ENCODE measurements at regions not wholly inside any gene's neighbourhood (a gene's known extent, or its start where the extent isn't known, plus 50 kb on each side); places are given as distances from the start of the nearest gene placed in this dataset.

DNA sequence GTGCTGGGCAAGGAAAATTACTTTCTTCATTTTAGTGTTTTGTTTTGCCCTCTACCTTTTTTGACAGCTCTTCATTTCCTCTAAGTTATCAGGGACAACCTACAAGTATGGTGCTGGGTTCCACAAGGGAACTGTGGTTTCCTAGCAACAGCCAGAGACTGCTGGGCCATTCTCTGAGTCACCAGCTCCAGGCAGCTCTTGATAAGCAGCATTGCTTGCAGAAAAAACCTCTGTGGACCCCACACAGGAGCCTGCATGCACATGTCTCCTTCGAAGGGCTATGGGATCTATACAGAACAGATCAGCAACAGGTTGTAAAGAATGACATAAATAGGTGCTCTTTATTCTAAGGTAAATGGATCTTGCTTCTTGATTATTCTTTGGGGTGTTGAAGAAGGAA is 81.0 kb upstream of the CCDC196 start:
- DNase-seq (ENCODE audit: low read depth, low spot score) = peak; percentile 62

DNA sequence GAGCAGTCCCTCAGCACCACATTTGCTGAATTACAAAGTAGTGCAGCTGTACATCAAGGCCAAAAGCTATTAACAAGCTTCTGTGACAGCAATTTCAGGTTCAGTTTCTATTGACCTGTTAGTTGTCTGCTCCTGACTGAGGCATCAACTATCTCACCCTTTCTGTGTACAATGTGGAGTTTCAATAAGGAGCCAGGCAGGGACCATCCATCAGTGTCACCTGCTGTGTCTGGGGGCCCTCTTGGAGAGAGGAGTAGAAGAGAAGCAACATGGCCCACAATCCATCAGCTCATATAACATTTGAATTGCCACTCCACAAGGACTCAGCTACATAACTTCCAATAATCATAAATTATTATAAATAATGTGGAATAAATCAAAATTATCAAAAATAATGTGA is 72.3 kb upstream of the CCDC196 start:
- no peak for DNase-seq (ENCODE audit: low read depth, low spot score)

DNA sequence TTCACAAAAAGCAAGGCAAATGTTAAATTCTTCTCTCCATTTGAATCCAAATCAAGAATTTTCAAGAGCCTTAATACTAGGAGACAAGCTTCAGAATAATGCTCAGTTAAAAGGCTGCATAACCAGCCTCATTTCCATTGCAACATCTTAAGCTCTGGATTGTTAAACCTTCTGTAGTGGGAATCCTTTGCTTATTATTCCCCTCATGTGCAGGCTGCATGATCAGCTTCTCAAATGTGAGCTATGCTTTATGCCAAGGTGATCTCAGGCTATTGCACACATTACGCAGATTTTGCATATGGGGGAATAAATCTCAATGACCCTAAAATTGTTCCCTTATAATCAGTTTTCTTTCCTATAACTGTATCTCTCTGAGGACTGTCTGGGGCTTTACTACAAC is 71.7 kb upstream of the CCDC196 start:
- no peak for DNase-seq (ENCODE audit: low read depth, low spot score)

DNA sequence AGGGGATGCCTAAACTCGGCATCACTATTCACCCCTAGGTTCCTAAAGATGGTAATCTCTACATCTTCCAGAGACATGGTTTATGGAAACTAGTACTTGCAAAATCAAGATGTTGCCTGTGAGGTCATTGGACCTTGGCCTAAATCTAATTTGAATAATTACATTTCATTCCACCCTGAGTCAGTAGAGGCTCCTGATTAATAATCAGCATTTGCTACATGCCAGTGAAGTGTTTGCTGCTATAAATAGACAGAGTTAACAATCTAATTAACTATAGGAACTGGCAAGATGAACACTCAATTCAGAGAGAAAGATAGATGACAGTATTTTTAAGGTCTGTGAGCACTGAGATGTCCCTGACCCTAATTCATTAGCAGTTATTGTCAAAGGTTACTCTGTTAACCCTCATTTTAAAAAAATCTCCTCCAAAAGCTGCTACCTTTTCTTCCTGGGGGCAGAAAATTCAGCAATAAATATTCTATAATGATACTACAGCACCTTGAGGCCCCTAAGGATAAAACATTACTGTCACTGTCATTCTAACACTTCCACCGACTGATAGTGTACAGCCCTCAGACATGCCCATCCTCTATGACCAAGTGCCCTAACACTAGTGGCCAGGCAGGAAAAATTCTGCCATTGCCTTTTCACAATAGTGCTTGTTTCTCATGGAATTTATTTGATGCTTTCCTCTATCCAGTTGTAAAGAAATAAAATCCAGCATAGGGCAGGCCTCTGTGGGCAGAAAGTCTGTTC is 65.7 kb upstream of the CCDC196 start:
- no peak for DNase-seq (ENCODE audit: low read depth, low spot score)

DNA sequence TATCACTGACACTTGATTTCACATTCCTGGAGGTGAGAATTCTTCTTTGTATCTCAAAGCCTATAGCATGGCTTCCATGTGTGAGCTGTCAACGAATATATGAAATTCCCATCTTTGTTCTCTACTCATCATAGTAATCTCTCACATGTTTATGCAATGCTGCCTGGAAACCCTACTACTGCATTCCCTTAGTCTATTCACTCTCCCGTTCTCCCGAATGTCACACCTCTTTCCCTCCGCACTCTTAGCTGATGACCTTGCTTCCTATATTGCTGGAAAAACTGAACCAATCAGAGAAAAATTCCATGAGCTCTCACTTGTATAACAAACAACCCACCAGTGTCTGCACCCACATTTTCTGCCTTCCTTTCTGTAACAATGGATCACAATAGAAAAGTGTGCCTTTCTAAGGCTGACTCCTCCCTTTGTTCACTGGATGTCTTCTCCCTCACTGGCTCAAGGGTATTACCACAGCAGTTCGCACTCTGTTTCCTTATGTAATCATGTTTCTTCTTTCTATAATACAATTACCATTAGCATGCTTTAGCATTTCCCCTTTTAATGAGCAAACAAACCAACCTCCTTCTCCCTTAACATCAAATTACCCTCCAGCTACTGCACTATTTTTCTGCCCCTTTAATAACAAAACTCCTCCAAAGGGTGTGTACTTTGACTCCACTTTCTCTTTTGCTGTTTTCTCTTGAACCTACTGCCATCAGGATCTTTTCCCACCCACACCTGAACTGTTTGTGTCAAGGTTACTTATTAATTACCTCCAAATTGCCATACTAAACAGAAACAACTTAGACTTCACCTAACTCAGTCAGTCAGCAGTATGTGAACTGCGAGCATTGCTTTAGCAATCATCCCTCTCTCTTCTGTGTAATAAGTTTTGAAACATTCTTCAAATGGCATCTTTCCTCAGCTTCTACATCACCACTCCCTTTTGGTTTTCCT is 63.9 kb upstream of the CCDC196 start:
- no peak for DNase-seq (ENCODE audit: low read depth, low spot score)

DNA sequence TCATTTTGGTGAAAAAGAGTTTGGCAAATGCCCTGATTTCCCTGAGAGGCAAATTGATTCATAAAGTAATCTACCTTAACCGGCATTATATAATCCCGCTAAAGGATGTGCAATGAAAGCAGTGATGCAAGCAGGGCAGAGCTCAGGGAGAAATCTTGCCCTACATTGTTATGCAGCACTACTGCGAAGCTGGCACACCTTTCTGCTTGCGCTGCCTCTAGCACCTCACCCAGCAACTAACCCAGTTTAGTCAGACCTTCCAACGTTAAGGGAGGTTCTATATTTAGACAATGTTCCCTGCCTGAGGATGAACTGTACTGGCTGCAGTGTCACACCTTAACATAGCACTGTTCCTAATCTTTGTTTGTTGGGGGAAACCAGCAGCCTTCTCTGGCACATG is 60.8 kb upstream of the CCDC196 start:
- DNase-seq (ENCODE audit: low read depth, low spot score) = no peak

DNA sequence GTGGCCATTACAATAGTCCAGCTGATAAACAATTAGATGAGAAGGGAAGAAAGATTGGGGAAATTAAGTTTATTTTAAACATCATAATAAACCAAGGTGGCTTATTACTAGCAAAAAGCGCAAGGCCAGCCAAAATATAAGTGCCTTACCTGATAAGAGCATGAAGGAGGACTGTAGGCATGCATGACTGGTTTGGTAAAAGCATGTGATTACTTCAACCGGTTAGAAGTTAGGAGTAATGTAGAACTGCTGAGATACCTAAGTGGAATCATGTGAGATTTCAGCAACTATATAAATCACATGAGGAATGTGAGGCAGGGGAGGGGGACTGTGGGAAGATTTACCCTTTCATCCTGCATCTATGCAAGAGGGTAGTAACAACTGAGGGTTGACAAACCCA is 59.7 kb upstream of the CCDC196 start:
- no peak for DNase-seq (ENCODE audit: low read depth, low spot score)

DNA sequence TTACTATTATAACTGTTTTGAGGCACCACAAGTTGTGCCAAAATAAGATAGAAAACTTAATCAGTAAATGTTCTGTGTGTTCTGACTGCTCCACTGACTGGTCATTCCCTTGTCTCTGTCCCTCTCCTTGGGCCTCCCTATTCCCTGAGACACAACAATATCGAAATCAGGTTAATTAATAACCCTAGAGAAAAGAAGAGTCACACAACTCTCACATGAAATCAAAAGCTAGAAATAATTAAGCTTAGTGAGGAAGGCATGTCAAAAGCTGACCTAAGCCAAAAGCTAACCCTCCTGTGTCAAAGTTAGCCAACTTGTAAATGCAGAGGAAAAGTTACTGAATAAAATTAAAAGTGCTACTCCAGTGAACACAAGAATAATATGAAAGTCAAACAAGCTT is 53.8 kb upstream of the CCDC196 start:
- no peak for DNase-seq (ENCODE audit: low read depth, low spot score)

DNA sequence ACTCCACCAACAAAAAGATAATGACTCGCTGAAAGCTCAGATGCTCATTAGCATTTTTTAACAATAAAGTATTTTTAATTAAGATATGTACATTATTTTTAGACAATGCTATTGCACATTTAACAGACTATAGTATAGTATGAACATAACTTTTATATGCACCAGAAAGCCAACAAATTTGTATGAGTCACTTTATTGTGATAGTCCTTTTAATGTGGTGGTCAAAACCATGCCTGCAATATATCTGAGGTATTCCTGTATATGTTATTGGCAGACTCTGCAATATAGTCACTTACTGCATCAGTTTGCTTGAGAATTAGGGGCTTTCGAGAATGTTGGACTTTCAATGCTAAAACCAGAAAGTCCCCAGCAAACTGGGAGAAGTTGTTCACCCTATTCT is 51.7 kb upstream of the CCDC196 start:
- no peak for DNase-seq (ENCODE audit: low read depth, low spot score)

DNA sequence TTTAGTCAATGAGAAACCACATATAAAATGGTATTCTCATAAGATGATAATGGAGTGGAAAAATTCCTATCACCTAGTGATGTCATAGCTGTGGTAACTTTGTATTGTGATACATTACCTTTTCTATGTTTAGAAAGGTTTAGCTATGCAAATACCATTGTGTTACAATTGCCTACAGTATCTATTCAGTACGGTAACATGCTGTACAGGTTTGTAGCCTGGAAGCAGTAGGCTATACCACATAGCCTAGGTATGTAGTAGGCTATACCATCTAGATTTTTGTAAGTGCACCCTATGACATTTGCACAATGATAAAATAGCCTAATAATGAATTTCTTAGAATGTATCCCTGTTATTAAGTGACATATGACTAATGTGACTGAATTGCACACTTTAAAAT is 50.5 kb upstream of the CCDC196 start:
- no peak for DNase-seq (ENCODE audit: low read depth, low spot score)

Measured in astrocyte of the hippocampus (primary cell).